ENCODE measurements at regions not wholly inside any gene's neighbourhood (a gene's known extent, or its start where the extent isn't known, plus 50 kb on each side); places are given as distances from the start of the nearest gene placed in this dataset.

DNA sequence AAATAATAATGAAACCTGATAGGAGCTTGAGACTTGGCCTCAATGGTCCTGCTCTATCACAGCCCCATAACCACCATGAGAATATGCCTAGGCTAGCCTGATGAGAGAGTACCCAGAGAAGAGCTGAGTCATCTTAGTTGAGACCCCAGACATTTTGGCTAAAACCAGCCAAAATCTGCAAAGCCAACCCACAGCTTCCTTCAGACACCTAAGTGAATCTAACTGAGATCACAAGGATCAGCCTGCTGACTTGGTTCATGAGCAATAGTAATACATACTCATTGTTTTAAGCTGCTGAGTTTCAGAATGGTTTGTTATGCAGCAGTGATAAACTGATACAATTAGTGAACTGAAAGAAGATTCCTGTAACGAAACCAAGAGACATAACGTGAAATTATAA is 473.7 kb upstream of the PTGER4 start:
- TF ChIP-seq CTCF (IDR thresholded peaks at IDR 0.05): no peak
- TF ChIP-seq POLR2A (IDR thresholded peaks at IDR 0.05): no peak

Data from testis (tissue), 2 donors.